Testis (tissue), 2 donors: ENCODE measurements at regions not wholly inside any gene's neighbourhood (a gene's known extent, or its start where the extent isn't known, plus 50 kb on each side); places are given as distances from the start of the nearest gene placed in this dataset.

Experiments used
- POLR2A ChIP-seq: fragments of 450-650 bp; IDR thresholded peaks from one replicate; pipeline ENCODE4 v1.6.1; 2017; ENCODE audit warnings: antibody characterized with exemption, mild to moderate bottlenecking, moderate library complexity
- TF ChIP-seq, protein P1 (sequence below), 3 experiments: fragments of 450-650 bp in 2 of 3; fragments of 200-600 bp in 1 of 3; sonication (generic) in 1 of 3; IDR thresholded peaks; one replicate each; pipeline ENCODE4 v1.5.1; 2016 to 2019; ENCODE audit warnings: antibody characterized with exemption in 3 of 3, mild to moderate bottlenecking in 2 of 3, moderate library complexity in 1 of 3

- TF ChIP-seq, protein P1, sequence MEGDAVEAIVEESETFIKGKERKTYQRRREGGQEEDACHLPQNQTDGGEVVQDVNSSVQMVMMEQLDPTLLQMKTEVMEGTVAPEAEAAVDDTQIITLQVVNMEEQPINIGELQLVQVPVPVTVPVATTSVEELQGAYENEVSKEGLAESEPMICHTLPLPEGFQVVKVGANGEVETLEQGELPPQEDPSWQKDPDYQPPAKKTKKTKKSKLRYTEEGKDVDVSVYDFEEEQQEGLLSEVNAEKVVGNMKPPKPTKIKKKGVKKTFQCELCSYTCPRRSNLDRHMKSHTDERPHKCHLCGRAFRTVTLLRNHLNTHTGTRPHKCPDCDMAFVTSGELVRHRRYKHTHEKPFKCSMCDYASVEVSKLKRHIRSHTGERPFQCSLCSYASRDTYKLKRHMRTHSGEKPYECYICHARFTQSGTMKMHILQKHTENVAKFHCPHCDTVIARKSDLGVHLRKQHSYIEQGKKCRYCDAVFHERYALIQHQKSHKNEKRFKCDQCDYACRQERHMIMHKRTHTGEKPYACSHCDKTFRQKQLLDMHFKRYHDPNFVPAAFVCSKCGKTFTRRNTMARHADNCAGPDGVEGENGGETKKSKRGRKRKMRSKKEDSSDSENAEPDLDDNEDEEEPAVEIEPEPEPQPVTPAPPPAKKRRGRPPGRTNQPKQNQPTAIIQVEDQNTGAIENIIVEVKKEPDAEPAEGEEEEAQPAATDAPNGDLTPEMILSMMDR (IDR thresholded peaks at IDR 0.05) = no peak
- no peak for TF ChIP-seq POLR2A
Observed at GRCh38 chr2:224106794-224107193, 67.7 kb upstream of the SERPINE2 start.
